Fibroblast of skin of abdomen (primary cell): ENCODE measurements at regions not wholly inside any gene's neighbourhood (a gene's known extent, or its start where the extent isn't known, plus 50 kb on each side); places are given as distances from the start of the nearest gene placed in this dataset.
"Not testable (repeated sequence)": the region's sequence is repeated elsewhere in the genome, so short reads cannot be mapped to it uniquely, and the experiment has no call there.

Experiments used
- DNase-seq: peaks from one replicate; pipeline ENCODE4 v3.0.0-alpha.2; 2013

- DNase-seq, result no peak
Observed at GRCh38 chrX:121671649-121672048, 624.2 kb downstream of the GLUD2 start.

- DNase-seq, result peak; percentile 30
Observed at GRCh38 chrX:121709236-121709635, 661.8 kb downstream of the GLUD2 start.

DNA sequence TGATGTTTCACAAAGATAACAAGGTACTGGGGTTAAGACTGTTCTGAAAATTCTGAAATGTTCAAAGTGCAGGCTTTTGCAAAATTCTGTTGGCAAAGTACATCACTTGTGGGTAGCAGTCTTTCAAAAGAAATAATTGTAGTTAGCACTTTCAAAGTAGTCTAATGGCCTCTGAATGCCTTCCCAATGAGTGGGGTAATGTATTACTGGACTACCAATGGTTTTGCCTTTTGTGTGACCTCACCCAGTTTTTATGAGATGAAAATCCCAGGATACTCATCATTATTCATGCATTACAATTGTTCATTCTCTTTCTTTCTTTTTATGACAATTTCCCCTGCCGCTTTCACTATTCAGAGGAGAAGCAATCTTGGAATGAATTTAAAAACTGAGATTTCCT, 686.1 kb downstream of the GLUD2 start:
- peak; percentile 4 for DNase-seq

GRCh38 chrX:121746105-121746504, 698.7 kb downstream of the GLUD2 start:
- DNase-seq, result no peak

- not testable (repeated sequence) for DNase-seq
Observed at GRCh38 chrX:121753602-121754001, 706.2 kb downstream of the GLUD2 start.

DNA sequence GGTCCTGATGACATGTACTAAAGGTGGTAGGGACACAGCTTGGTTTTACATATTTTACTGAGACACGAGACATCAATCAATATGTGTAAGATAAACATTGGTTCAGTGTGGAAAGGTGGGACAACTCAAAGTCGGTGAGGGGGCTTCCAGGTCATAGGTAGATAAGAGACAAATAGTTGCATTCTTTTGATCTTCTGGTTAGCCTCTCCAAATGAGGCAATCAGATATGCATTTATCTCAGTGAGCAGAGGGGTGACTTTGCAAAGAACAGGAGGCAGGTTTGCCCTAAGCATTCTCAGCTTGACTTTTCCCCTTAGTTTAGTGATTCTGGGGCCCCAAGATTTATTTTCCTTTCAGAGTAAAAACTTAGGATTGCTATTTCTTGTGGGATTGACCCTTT, 706.9 kb downstream of the GLUD2 start:
- no peak for DNase-seq

GRCh38 chrX:121755541-121755940, 708.1 kb downstream of the GLUD2 start:
- peak; percentile 1 for DNase-seq

GRCh38 chrX:121761845-121762244, 714.4 kb downstream of the GLUD2 start:
- DNase-seq, result no peak

DNA sequence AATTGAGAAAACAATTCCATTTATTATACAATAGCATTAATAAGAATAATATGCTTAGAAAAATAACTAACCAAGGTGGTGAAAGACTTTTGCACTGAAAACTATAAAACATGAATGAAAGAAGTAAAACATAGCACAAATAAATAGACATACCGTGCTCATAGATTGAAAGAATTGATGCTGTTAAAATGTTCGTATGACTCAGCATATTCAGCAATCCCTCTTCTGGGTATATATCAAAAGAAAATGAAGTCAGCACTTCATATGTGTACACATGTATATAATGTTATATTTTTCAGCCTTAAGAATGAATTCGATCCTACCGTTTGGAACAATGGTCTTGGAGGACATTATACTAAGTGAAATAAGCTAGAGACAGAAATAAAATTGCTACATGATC, 716.3 kb downstream of the GLUD2 start:
- DNase-seq, result no peak

- not testable (repeated sequence) for DNase-seq
Observed at GRCh38 chrX:121768210-121768609, 720.8 kb downstream of the GLUD2 start.

- DNase-seq, result no peak
Observed at GRCh38 chrX:121781991-121782390, 734.6 kb downstream of the GLUD2 start.

DNA sequence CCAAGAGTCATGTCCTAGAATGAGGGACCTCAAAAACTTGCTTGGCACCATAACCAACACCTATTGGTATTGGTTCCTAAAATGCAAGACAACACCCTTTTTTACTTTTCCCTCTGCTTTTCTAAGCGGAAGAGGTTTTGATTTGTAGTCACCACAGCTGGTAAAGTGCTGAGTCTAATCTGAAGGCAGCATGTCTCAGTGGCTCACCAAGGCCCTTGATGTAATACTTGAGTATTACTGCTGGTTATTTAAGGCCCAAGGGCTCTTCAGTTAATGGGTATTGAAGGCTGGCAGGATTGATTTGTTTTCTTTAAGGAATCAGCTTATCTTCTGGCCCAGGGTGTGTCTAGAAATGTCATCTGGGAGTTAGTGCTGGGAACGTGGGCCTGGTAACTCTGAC, 735.1 kb downstream of the GLUD2 start:
- DNase-seq, result no peak

GRCh38 chrX:121782976-121783375, 735.6 kb downstream of the GLUD2 start:
- DNase-seq, result no peak

GRCh38 chrX:121802881-121803412, 755.5 kb downstream of the GLUD2 start:
- no peak for DNase-seq

- DNase-seq, result no peak
Observed at GRCh38 chrX:121823406-121823805, 776.0 kb downstream of the GLUD2 start.

DNA sequence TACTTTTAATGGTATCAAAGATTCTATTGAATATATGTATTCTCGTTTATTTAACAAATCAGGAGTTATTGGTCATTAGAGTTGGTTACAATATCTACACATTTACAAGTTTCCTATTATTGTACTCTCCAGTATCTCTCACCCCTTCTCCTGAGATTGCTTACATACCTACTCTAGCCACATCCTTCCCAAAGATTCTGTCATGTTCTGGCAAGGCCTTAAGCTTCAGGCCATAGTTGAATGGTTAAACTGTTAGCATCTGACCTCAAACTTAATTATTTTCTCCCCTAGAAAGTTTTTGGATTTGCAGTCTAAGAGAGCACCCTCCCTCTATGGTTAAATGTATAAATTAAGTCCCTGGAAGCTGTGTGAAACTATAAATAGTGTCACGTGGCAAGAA, 784.2 kb downstream of the GLUD2 start:
- DNase-seq, result peak; percentile 44

GRCh38 chrX:121832446-121832845, 785.0 kb downstream of the GLUD2 start:
- peak; percentile 13 for DNase-seq

- no peak for DNase-seq
Observed at GRCh38 chrX:121836000-121836399, 788.6 kb downstream of the GLUD2 start.

- DNase-seq, result peak; percentile 52
Observed at GRCh38 chrX:121851033-121851432, 803.6 kb downstream of the GLUD2 start.

DNA sequence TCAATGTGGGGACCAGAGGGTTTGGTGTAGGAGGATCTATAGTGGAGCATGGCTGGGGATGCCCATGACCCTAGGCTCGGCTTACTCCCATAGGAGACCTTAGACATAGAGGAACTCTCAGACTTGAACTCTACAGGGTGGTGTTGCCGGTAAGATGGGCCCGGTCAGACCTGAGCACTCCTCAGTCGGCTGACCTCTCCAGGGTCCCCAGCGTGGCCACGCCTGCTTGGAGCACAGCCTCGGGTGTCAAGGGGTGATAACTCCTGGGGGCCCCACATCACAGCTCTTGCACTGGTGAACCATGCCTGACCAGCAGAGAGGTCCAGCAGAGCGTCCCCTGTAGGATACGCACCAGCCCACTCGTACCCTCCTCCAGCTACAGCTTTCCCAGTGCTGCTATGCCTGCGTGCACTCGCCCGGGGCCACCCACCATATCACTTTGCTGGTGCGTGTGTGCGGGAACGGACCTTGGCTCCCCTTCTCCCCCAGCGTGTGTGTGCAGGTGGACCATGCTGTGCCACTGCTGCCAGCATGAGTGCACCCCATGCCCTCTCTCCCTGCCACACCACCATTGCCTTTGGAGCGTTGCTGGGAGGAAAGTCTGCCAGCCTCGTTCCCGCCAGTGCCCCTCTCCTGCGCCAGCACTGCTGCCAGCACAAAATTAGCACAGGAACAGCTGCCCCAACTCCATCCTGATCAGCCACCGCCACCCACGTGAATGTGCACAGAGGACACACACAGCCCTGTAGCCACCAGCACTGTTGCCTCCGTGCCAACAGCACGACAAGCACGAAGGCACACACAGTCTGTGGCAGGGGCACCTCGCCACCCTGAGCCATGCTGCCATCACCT, 806.6 kb downstream of the GLUD2 start:
- no peak for DNase-seq

GRCh38 chrX:121854614-121854911, 807.2 kb downstream of the GLUD2 start:
- DNase-seq, result no peak

DNA sequence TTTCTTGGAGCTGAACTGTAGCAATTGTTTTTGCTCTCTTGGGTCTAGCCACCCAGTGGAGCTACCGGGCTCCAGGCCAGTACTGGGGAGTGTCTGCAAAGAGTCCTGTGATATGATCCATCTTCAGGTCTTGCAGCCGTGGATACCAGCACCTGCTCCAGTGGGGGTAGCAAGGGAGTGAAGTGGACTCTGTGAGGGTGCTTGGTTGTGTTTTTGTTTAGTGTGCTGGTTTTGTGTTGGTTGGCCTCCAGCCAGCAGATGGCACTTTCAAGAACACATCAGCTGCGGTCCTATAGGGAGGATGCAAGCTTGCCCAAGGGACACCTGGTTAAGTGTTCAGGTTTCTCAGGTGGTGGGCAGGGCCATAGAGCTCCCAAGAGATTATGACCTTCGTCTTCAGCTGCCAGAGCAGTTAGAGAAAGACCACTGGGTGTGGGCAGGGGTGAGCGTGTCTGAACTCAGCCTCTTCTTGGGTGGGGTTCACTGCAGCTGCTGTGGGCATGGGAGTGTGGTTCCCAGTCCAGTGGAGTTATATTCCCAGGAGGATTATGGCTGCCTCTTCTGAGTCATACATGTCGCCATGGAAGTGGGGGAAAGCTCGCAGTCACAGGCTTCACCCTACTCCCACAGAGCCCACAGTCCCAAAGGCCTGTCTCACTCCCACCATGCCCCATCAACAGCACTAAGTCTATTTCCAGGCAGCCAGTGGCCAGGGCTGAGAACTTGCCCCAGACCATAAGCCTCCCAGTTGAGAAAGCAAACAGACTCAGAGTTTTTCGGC, 811.6 kb downstream of the GLUD2 start:
- DNase-seq, result no peak

GRCh38 chrX:121863976-121864375, 816.6 kb downstream of the GLUD2 start:
- no peak for DNase-seq

- DNase-seq, result peak; percentile 17
Observed at GRCh38 chrX:121864561-121864960, 817.2 kb downstream of the GLUD2 start.
